H9 (cell line): ENCODE measurements at regions not wholly inside any gene's neighbourhood (a gene's known extent, or its start where the extent isn't known, plus 50 kb on each side); places are given as distances from the start of the nearest gene placed in this dataset.
A peak's percentile ranks its signal among the peaks of the same experiment; 100 is the strongest.

Experiments used
- DNase-seq: peaks from one replicate; pipeline ENCODE4 v3.0.0-alpha.2; 2017
- H2AFZ ChIP-seq: one replicate; pipeline ENCODE4 v1.6.1; 2013; ENCODE audit warnings: mild to moderate bottlenecking, low read length, control low read depth, moderate library complexity
- H2AK5ac ChIP-seq: 2 replicates; pipeline ENCODE4 v1.6.1; 2013; ENCODE audit warnings: low read length, control low read depth, mixed read lengths; ENCODE audit not compliant: insufficient read length
- H2BK120ac ChIP-seq: one replicate; pipeline ENCODE4 v1.6.1; 2013; ENCODE audit warnings: low read depth, mild to moderate bottlenecking, low read length, control low read depth, inconsistent platforms; ENCODE audit not compliant: poor library complexity, severe bottlenecking
- H2BK12ac ChIP-seq: 2 replicates; pipeline ENCODE4 v1.6.1; 2013; ENCODE audit warnings: low read length, control low read depth, mixed read lengths, low read depth; ENCODE audit not compliant: insufficient read length
- H2BK15ac ChIP-seq: 2 replicates; pipeline ENCODE4 v1.6.1; 2013; ENCODE audit warnings: low read depth, low read length, control low read depth
- H2BK20ac ChIP-seq: one replicate; pipeline ENCODE4 v1.6.1; 2013; ENCODE audit warnings: low read depth, mild to moderate bottlenecking, low read length, control low read depth, inconsistent platforms; ENCODE audit not compliant: poor library complexity, severe bottlenecking
- H2BK5ac ChIP-seq: 2 replicates; pipeline ENCODE4 v1.6.1; 2013; ENCODE audit warnings: low read length, control low read depth, mixed read lengths; ENCODE audit not compliant: insufficient read length
- H3K14ac ChIP-seq: 2 replicates; pipeline ENCODE4 v1.6.1; 2013; ENCODE audit warnings: low read length, control low read depth; ENCODE audit not compliant: insufficient read depth
- H3K18ac ChIP-seq: 2 replicates; pipeline ENCODE4 v1.6.1; 2013; ENCODE audit warnings: low read depth, mild to moderate bottlenecking, mixed read lengths, low read length, control low read depth; ENCODE audit not compliant: insufficient read length
- H3K23ac ChIP-seq: 2 replicates; pipeline ENCODE4 v1.6.1; 2013; ENCODE audit warnings: low read length, control low read depth, mixed read lengths, low read depth; ENCODE audit not compliant: insufficient read length
- H3K23me2 ChIP-seq: 2 replicates; pipeline ENCODE4 v1.6.1; 2013; ENCODE audit warnings: low read depth, mild to moderate bottlenecking, mixed read lengths, low read length, control low read depth; ENCODE audit not compliant: insufficient read length, poor library complexity, severe bottlenecking
- H3K27ac ChIP-seq: 2 replicates; pipeline ENCODE4 v1.5.1; 2013; ENCODE audit warnings: low read length, control low read depth, mixed read lengths, low read depth; ENCODE audit not compliant: insufficient read length
- H3K27me3 ChIP-seq: 2 replicates; pipeline ENCODE4 v1.6.1; 2013; ENCODE audit warnings: low read length, control low read depth, inconsistent platforms; ENCODE audit not compliant: insufficient read depth
- H3K4ac ChIP-seq: 2 replicates; pipeline ENCODE4 v1.6.1; 2013; ENCODE audit warnings: low read depth, mild to moderate bottlenecking, control low read depth, inconsistent platforms, low read length, moderate library complexity
- H3K4me1 ChIP-seq: 2 replicates; pipeline ENCODE4 v1.6.1; 2013; ENCODE audit warnings: low read length, control low read depth, inconsistent platforms; ENCODE audit not compliant: insufficient read depth
- H3K4me2 ChIP-seq: 2 replicates; pipeline ENCODE4 v1.6.1; 2013; ENCODE audit warnings: low read length, control low read depth, mixed read lengths; ENCODE audit not compliant: insufficient read length, insufficient read depth
- H3K56ac ChIP-seq: 2 replicates; pipeline ENCODE4 v1.6.1; 2013; ENCODE audit warnings: low read depth, mild to moderate bottlenecking, mixed read lengths, low read length, control low read depth; ENCODE audit not compliant: insufficient read length
- H3K79me1 ChIP-seq: 2 replicates; pipeline ENCODE4 v1.6.1; 2013; ENCODE audit warnings: low read depth, mild to moderate bottlenecking, moderate library complexity, low read length, control low read depth, inconsistent platforms; ENCODE audit not compliant: insufficient read depth, poor library complexity, severe bottlenecking
- H3K79me2 ChIP-seq: 2 replicates; pipeline ENCODE4 v1.6.1; 2013; ENCODE audit warnings: low read length, control low read depth, inconsistent platforms; ENCODE audit not compliant: insufficient read depth
- H3K9ac ChIP-seq: 2 replicates; pipeline ENCODE4 v1.6.1; 2013; ENCODE audit warnings: low read length, control low read depth, mixed read lengths; ENCODE audit not compliant: insufficient read length; ENCODE audit errors: extremely low read depth
- H3K9me3 ChIP-seq: one replicate; pipeline ENCODE4 v1.6.1; 2013; ENCODE audit warnings: low read depth, low read length, inconsistent platforms; ENCODE audit not compliant: control insufficient read depth
- H3T11ph ChIP-seq: one replicate; pipeline ENCODE4 v1.6.1; 2013; ENCODE audit warnings: mild to moderate bottlenecking, low read length, control low read depth, inconsistent platforms
- H4K20me1 ChIP-seq: one replicate; pipeline ENCODE4 v1.6.1; 2013; ENCODE audit not compliant: control insufficient read depth, insufficient read length, insufficient read depth
- H4K5ac ChIP-seq: 2 replicates; pipeline ENCODE4 v1.6.1; 2013; ENCODE audit warnings: low read depth, mild to moderate bottlenecking, mixed read lengths, low read length, control low read depth; ENCODE audit not compliant: insufficient read length
- H4K8ac ChIP-seq: replicated peaks from 2 replicates; pipeline ENCODE4 v1.6.1; 2013; ENCODE audit warnings: low read length, control low read depth, mixed read lengths, low read depth; ENCODE audit not compliant: insufficient read length
- H4K91ac ChIP-seq: 2 replicates; pipeline ENCODE4 v1.6.1; 2013; ENCODE audit warnings: low read depth, mild to moderate bottlenecking, moderate library complexity, mixed read lengths, low read length, control low read depth; ENCODE audit not compliant: insufficient read length
- H3K27ac Mint-ChIP-seq, 3 experiments: 2 replicates in 2 of 3; 3 replicates in 1 of 3; pipeline ENCODE4 v1.8.0; 2020 to 2021; ENCODE audit warnings: mixed read lengths in 3 of 3, mild to moderate bottlenecking in 1 of 3, moderate library complexity in 1 of 3
- H3K27me3 Mint-ChIP-seq: 2 replicates; pipeline ENCODE4 v1.8.0; 2021; ENCODE audit warnings: low read depth, mild to moderate bottlenecking, moderate library complexity, mixed read lengths
- H3K36me3 Mint-ChIP-seq, 3 experiments: 2 replicates in 2 of 3; 3 replicates in 1 of 3; pipeline ENCODE4 v1.8.0; 2020 to 2021; ENCODE audit warnings: low read depth in 3 of 3, mixed read lengths in 3 of 3; ENCODE audit not compliant: insufficient read depth in 1 of 3
- H3K4me1 Mint-ChIP-seq, 2 experiments: 2 replicates each; pipeline ENCODE4 v1.8.0; 2020; ENCODE audit warnings: mixed read lengths in 2 of 2
- H3K4me3 Mint-ChIP-seq, 2 experiments: 2 replicates in 1 of 2; 3 replicates in 1 of 2; pipeline ENCODE4 v1.8.0; 2020 to 2021; ENCODE audit warnings: mild to moderate bottlenecking in 2 of 2, mixed read lengths in 2 of 2, moderate library complexity in 1 of 2
- H3K9me3 Mint-ChIP-seq, 2 experiments: 2 replicates in 1 of 2; 3 replicates in 1 of 2; pipeline ENCODE4 v1.8.0; 2020; ENCODE audit warnings: mild to moderate bottlenecking in 2 of 2, mixed read lengths in 2 of 2, moderate library complexity in 1 of 2
- CTCF ChIP-seq: fragments of 200-600 bp; sonication (generic); conservative IDR thresholded peaks from 3 replicates; pipeline ENCODE4 v1.8.0; 2021; ENCODE audit warnings: antibody characterized with exemption, mild to moderate bottlenecking
- WGBS: extraction: QIAGEN DNeasy Blood & Tissue Kit; methylation state at CpG from one replicate; pipeline ENCODE4 v1.1.7; 2013; ENCODE audit warnings: missing lambda C conversion rate, low lambda C conversion rate, mixed read lengths; ENCODE audit not compliant: insufficient read length; ENCODE audit errors: extremely low coverage; 5-methylcytosine and 5-hydroxymethylcytosine counted together

GRCh38 chr16:9275377-9275776 lies 183.9 kb downstream of the HAPSTR1 start:
- H3K4me1 ChIP-seq: no peaks in the 10 kb centered on the region
- H3K9ac ChIP-seq: no peak overlapping the region
- no peak overlapping the region for H2BK15ac ChIP-seq
- H3K4me1 Mint-ChIP-seq: peaks cover 3 to 5% of the 10 kb centered on the region in 2 experiments; a peak in 3 of 4 replicates
- H4K5ac ChIP-seq: no peak overlapping the region
- H3K4me2 ChIP-seq: no peak overlapping the region
- no peak for TF ChIP-seq CTCF
- no peaks in the 10 kb centered on the region for H3K36me3 Mint-ChIP-seq
- no peaks in the 10 kb centered on the region for H3K79me1 ChIP-seq
- DNase-seq: no peak
- H3K9me3 Mint-ChIP-seq: peaks cover 0 to 3% of the 10 kb centered on the region in 2 experiments; a peak in 1 of 5 replicates
- H3K27me3 ChIP-seq: no peaks in the 10 kb centered on the region
- H3K4me3 Mint-ChIP-seq: no peak overlapping the region
- H3K79me2 ChIP-seq: no peaks in the 10 kb centered on the region
- H2BK120ac ChIP-seq: no peak overlapping the region
- no peak overlapping the region for H2AK5ac ChIP-seq
- H4K91ac ChIP-seq: no peak overlapping the region
- H3K27ac Mint-ChIP-seq: peak overlapping the region in 1 of 3 experiments; percentile 31; a peak in 2 of 7 replicates
- H3K4ac ChIP-seq: no peak overlapping the region
- no peak overlapping the region for H3T11ph ChIP-seq
- H4K8ac ChIP-seq: no peak overlapping the region
- H2BK5ac ChIP-seq: no peak overlapping the region
- no peaks in the 10 kb centered on the region for H4K20me1 ChIP-seq
- H3K23me2 ChIP-seq: no peaks in the 10 kb centered on the region
- no CpG with 5 or more reads among the region's 7 CpGs for WGBS
- H3K56ac ChIP-seq: no peak overlapping the region
- no peaks in the 10 kb centered on the region; the same call in 1 of the 2 replicates for H3K27me3 Mint-ChIP-seq
- no peak overlapping the region for H2AFZ ChIP-seq
- no peak overlapping the region for H3K14ac ChIP-seq
- H3K9me3 ChIP-seq: no peaks in the 10 kb centered on the region
- H3K27ac ChIP-seq: no peak overlapping the region
- no peak overlapping the region for H3K18ac ChIP-seq
- H2BK12ac ChIP-seq: no peak overlapping the region
- H3K23ac ChIP-seq: no peak overlapping the region
- H2BK20ac ChIP-seq: no peak overlapping the region
